T47D (cell line): ENCODE measurements at regions not wholly inside any gene's neighbourhood (a gene's known extent, or its start where the extent isn't known, plus 50 kb on each side); places are given as distances from the start of the nearest gene placed in this dataset.
"Not testable (repeated sequence)": the region's sequence is repeated elsewhere in the genome, so short reads cannot be mapped to it uniquely, and the experiment has no call there.

Experiments
- DNase-seq, 2 experiments: peaks; one replicate each; pipeline versions ENCODE4 v3.0.0 to v3.0.0-alpha.2; 2011 to 2012; ENCODE audit warnings: low read depth in 1 of 2, low spot score in 1 of 2
- JUND ChIP-seq: IDR thresholded peaks from 2 replicates; pipeline ENCODE4 v1.6.1; 2012; ENCODE audit warnings: low read depth
- in situ Hi-C: cut with HindIII; loops from 2 replicates; pipeline ENCODE4 v1.10.0; 2016; ENCODE audit warnings: low sequenced_read_pairs, low pct_unique_long_range_greater_than_20kb

DNA sequence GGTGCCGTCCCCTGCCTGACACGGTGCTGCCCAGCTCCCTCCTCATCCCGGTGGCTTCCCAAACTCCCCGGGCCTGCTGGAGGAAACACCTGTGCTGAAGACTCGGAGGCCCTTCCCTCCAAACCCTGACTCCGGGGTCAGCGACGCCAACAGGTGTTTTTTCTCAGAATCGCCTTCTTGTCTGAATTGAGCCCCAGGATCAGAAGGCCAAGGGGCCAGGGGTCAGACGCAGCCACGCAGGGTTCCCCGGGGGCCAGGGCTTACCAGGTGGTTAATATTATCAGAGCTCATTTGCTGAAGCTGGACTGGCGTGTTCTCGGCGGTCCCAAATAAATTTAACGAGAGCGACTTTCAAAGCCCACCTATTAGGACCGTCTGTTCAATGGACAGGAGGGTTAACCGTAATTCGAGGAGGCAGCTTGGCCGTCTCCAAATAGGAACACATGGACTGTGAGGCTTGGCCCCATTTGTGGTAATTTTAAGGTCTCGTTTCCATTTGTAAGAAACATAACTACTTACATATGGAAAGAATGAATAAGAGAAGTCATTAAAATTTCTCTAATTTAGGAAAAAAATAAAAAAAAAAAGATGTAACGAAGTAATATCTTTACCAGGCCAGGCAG lies 239.3 kb downstream of the CRLF2 start:
- DNase-seq: no peak
- in situ Hi-C loops: no loop called here
- no peak for TF ChIP-seq JUND

DNA sequence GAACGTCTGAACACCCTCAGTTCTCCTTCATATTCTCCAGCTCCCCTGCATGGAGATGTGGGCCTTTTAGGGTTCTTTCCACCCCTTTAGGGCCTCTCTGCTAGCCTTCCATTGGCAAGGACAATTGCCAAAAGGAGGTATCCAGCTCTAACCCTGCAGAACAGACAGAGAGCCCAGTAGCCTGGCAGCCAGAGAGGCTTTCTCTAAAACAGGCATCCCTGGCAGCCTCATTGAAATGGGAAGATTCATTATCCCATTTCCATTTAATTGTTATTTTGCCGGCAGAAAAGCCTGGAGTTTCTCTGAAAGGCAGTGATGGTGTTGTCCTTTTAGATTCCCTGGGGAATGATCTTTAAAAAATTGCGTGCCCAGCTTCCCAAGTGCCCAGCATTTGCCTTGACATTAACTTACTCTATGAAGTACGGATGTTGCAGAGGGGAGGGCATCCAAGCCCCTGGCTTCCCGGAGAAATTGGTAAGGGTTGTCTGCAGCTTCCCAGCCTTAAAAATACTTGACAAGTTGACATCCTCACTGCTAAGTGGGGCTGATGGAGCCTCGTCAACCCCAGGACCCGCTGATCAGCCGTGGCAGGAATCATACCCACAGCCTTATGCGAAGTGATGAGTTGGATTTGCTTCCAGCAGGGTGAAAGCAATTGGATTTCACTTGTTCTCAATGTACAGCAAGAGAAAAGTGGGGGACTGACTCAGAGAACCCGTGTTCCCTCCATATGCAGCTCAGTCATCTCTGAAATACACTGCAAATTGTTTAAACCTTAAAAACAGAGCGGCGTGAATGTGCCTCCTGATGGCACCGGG lies 244.1 kb downstream of the CRLF2 start:
- TF ChIP-seq JUND: no peak
- in situ Hi-C loops: no loop called here
- no peak for DNase-seq

DNA sequence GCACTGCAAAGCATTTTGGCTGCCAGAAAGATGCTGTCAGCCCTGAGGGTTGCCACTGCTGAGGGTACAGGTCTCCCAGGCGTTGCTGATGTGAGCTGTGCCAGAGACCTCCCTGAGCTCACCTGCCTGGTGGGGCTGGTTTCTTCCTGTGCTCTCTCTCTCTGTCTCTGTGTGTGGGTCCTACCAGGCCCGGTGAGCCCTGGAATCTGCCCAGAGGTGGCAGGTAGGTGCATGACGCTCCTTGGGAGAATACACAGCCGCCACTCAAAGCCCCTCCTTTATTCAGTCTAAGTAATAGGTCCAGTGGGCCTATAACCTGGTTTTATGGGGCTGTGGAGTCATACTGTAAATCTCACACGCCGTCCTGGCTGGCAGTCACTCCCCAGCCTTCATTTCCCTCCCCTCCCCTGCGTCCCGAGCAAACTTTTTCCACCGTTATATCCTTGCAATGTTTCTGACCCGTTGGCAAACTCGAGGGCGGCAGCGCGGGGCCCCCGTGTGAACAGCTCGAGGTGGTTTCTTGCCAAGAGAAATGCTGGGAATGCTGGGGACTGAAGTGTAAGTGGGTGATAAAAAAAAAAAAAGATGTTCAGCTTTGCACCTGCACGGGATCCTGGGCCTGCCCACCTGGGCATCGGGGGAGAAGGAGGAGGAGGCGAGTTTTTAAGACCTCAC lies 245.9 kb downstream of the CRLF2 start:
- in situ Hi-C loops: no loop called here
- no peak for TF ChIP-seq JUND
- DNase-seq: no peak

DNA sequence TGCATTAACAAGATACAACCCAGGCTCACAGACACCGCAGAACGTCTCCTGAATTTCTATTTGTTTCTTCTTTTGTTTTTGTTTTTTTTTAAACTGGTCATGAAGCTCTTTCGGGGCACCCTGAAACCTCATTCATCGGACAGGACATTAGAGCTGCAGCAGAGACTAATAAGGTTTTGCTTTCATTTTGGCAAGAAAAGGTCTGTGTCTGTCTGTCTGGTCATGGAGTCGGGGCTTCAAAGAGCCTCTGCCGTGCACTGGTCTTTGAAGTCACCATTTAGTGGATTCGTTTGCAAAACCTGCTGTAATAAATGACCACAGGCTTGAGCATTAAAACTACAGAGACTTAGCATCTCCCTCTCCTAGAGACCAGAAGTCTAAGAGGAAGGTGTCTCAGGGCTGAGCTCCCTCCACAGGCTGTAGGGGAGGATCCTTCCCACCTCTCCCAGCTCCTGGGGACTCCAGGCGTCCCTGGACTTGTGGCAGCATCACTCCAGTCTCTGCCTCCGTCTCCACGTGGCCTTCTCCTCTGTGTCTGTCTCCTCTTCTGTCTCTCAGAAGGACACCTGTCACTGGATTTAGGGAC lies 247.5 kb downstream of the CRLF2 start:
- in situ Hi-C loops: no loop called here
- TF ChIP-seq JUND: no peak
- DNase-seq: no peak

DNA sequence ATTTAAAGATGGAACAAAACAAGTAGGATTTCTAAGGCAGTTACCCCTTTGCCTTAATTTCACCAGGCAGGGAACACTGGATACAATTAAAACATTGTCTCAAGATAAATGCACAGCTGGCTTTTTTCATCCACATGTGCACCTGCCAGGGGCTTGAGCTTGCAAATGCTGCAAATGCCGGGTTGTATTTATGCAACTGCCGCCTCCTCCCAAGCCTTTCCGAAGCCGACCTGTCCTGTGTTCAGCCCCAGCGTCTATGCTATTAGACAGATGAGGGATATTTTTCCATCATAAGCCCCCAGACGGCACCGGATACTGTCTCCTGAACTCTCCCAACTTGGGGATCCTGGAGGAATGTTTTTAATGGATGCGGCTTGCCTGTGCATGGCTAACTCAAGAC lies 251.6 kb downstream of the CRLF2 start:
- in situ Hi-C loops: no loop called here
- no peak for TF ChIP-seq JUND
- no peak for DNase-seq

DNA sequence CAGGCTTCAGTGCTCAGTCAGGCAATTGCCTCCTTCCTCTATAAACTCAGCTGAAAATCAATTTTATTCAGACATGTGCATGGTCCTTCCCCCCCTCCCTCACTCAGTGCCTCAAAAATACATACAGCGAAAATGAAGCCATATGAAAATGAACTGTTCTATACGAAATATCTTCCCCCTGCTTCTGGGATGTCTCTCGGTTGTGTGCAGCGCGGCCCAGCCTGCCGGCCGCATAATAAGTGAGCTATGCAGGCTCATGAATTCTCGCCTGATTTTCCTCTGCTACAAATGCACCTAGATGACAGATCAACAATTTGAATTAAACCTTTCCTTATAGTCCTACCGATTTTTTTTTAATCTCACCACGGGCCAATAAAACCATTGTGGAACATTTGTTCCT lies 252.9 kb downstream of the CRLF2 start:
- in situ Hi-C loops: no loop called here
- no peak for TF ChIP-seq JUND
- no peak for DNase-seq

DNA sequence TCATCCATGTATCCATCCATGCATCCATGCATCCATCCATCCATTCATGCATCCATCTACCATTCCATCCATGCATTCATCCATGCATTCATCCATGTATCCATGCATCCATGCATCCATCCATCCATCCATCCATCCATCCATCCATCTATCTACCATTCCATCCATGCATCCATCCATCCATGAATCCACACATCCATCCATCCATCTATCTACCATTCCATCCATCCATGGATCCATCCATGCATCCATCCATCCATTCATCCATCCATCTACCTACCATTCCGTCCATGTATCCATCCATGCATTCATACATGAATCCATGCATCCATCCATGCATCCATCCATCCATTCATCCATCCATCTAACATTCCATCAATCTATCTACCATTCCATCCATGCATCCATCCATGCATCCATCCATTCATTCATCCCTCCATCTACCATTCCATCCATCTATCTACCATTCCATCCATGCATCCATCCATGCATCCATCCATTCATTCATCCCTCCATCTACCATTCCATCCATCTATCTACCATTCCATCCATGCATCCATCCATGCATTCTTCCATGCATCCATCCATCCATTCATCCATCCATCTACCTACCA lies 257.2 kb downstream of the CRLF2 start:
- in situ Hi-C loops, DNase-seq: not testable (repeated sequence)

DNA sequence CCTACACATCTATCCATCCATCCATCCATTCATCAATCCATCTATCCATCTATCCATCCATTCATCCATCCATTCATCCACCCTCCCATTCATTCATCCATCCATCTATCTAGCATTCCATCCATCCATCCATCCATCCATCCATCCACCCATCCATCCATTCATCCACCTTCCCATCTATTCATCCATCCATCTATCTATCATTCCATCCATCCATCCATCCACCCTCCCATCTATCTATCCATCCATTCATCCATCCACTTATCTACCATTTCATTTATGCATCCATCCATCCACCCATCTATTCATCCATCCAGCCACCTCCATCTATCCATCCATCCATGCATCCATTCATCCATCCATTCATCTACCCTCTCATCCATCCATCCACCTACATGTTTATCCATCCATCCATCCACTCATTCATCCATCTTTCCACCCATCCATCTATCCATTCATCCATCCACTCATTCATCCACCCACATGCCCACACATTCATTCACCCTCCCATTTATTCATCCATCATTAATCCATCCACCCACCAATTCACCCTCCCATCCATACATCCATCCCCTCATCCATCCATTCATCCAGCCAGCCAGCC lies 258.5 kb downstream of the CRLF2 start:
- in situ Hi-C loops: no loop called here
- TF ChIP-seq JUND: no peak
- no peak for DNase-seq

DNA sequence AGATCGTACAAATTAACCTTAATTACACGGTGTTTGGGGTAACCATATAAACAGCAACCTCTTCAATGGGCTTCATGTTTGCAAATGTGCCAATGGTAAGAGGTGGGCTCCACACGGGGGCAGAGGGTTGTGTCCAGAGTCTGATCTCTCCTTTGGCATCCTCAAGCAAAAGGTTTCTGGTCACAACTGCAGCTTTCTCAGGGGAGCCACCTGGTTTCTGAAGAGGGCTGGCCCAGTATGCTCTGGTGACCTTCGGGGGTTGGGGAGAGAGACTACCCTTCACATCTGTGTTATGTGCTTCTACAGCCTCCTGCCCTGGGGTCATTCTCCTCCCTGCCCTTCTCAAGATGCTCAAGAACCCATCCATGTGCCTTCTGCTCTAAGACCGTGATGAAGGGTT lies 259.6 kb downstream of the CRLF2 start:
- no peak for DNase-seq
- in situ Hi-C loops: no loop called here
- no peak for TF ChIP-seq JUND

DNA sequence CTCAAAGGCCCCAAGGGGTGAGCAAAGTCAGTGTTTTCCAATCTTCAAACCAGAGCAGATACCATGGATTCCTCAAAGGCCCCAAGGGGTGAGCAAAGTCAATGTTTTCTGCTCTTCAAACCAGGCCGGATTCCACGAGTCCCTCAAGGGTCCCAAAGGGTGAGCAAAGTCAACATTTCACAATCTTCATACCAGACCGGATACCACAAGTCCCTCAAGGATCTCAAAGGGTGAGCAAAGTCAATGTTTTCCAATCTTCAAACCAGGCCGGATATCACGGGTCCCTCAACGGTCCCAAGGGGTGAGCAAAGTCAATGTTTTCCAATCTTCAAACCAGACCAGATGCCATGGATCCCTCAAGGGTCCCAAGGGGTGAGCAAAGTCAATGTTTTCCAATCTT lies 265.2 kb downstream of the CRLF2 start:
- DNase-seq, in situ Hi-C loops: not testable (repeated sequence)

DNA sequence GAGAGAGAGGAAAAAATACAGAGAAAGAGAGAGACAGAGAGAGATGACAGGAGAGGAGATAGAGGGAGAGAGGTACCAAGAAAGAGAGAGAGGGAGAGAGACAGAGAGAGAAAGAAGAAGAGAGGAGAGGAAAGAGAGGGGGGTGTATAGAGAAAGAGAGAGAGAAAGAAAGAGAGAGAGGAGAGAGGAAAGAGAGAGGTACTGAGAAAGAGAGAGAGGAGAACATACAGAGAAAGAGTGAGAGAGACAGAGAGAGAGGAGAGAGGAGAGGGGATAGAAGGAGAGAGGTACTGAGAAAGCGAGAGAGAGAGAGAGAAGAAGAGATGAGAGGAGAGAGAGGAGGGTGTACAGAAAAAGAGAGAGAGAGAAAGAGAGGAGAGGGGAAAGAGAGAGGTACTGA lies 269.4 kb downstream of the CRLF2 start:
- no peak for DNase-seq
- no peak for TF ChIP-seq JUND
- in situ Hi-C loops: no loop called here

DNA sequence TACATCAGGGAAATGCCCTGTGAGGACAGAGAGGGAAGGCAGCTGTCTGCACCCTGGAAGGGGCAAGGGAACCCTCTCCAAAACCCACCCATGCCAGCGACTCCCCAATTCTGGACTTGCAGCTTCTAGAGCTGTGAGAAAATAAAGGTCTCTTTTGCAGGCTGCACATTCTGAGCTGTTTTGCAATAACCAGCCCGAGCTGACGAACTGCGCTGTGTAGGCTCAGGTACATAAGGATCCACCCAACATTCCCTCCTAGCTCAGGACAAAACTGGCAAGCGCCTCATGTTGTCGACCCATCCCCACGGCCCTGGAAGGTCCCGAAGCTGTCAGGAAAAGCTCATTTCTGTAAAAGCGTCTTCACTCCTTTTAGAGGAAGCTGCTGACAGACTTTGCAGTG lies 271.8 kb downstream of the CRLF2 start:
- in situ Hi-C loops: no loop called here
- TF ChIP-seq JUND: no peak

More for the DNA sequence above, 271.8 kb downstream of the CRLF2 start:
- no peak for DNase-seq
